GM13977 (cell line): ENCODE measurements at regions not wholly inside any gene's neighbourhood (a gene's known extent, or its start where the extent isn't known, plus 50 kb on each side); places are given as distances from the start of the nearest gene placed in this dataset.

Experiments
- DNase-seq: peaks from one replicate; pipeline ENCODE4 v3.0.0; 2012; ENCODE audit warnings: low spot score
- in situ Hi-C: fragments of 300-500 bp; cut with MboI; formaldehyde crosslinking; loops from one replicate; pipeline ENCODE4 v1.12.0; 2022; ENCODE audit warnings: low sequenced_read_pairs, low pct_unique_long_range_greater_than_20kb, mixed read lengths, inconsistent platforms; ENCODE audit not compliant: unreplicated experiment
- TF ChIP-seq, protein P1 (sequence below): IDR thresholded peaks from 2 replicates; pipeline ENCODE4 v1.5.1; 2012; ENCODE audit warnings: mild to moderate bottlenecking, control low read depth; ENCODE audit not compliant: insufficient read depth; ENCODE audit errors: extremely low read depth, missing control alignments

DNA sequence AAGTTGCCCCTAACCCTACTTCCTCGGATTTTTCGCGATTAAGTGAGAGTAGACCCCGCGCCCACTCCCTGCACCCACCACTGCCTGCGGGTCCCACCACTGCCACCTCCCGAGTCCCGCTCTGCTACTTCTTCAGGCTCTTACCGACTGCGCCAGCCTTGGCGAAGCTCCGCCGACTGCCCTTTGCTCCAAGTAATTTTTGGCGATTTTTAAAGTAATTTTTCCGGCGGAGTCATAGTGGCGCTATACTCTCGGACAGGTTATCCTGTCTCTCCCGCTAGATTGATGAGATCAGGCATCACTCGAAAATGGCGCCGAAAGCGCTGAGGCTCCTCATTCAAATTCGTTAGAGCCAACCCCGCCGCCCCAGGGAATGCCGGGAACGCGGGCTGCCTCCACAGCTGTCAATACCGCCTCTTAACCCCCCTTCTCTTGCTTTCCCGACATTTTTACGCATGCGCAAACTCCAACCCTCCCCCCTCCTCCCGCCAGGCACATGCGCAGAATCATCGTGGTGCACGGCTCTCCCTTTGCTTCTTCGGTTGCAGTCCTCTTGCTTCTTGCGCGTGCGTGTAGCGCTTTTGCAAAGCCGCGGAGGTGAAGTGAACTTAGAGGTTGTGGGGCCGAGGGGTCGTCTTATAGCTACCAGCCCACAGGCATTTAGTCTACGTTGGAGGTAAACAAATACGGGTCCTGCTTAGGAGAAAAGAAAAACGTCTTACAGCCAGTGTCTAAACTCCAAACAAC lies 66.6 kb downstream of the KCNRG start:
- peak; percentile 93 for DNase-seq
- in situ Hi-C loops: loop anchor here (10.0 to 25.0 kb wide), 2 partner anchors 723 to 830 kb away; partner anchors contain the start of gene RNASEH2B
- TF ChIP-seq, protein P1, sequence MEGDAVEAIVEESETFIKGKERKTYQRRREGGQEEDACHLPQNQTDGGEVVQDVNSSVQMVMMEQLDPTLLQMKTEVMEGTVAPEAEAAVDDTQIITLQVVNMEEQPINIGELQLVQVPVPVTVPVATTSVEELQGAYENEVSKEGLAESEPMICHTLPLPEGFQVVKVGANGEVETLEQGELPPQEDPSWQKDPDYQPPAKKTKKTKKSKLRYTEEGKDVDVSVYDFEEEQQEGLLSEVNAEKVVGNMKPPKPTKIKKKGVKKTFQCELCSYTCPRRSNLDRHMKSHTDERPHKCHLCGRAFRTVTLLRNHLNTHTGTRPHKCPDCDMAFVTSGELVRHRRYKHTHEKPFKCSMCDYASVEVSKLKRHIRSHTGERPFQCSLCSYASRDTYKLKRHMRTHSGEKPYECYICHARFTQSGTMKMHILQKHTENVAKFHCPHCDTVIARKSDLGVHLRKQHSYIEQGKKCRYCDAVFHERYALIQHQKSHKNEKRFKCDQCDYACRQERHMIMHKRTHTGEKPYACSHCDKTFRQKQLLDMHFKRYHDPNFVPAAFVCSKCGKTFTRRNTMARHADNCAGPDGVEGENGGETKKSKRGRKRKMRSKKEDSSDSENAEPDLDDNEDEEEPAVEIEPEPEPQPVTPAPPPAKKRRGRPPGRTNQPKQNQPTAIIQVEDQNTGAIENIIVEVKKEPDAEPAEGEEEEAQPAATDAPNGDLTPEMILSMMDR: no peak

DNA sequence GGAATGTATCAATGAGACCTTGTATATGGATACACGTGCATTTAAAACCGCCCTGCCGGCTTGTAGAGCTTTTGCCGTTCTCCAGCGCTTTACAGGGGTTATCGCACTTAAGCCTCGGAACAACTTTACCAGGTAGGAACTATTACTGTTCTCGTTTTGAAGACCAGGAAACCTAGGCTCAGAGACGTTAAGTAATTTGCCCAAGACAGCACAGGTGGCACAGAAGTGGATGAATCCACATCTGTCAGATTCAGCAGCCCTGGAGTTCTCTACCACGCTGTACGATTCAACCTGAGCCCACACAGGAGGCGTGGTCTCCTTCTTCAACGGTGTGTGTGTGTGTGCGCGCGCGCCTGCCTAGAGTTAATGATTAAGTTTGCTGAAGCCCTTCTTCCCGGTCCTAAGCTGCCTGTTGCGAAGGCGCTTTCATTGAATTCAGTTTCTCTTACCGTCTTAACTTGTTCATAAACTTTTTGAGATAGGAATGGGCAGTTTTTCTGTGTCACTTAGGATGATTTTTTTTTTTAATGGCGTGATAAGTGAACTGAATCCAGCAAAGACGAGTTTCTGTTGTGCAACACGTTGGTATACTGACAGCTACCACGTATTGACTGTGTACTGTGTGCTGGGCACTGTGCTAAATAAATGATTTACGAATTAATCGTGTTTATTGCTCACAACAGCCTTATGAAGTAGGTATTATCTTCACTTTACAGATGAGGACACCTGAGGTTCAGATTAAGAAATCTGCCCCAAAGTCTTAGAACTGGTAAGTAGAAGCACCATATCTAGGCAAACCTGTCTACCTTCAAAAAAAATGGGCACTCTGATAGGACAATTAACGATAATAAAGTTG lies 67.4 kb downstream of the KCNRG start:
- DNase-seq: peak; percentile 64
- in situ Hi-C loops: loop anchor here (10.0 to 25.0 kb wide), 2 partner anchors 722 to 830 kb away; partner anchors contain the start of gene RNASEH2B
- TF ChIP-seq, protein P1: no peak

DNA sequence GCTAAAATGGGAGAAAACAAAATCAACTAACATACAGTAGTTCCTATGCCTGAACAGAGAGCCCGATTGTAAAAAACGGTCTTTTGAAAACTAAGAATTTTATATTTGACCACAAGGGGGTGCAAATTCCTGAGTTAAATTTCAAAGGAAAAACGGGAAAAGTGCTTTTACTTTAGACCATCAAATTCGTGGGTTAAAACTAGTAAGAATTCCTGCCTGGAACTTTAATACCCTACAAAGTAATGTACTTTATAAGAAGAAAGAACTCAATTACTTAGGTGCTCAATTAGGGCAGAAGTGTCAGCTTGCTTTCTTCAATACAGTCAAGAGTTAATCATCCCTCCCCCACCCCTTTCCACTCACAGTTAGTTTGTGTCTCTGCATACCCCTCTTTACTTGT lies 69.8 kb downstream of the KCNRG start:
- no peak for DNase-seq
- TF ChIP-seq, protein P1: peak; percentile 42
- in situ Hi-C loops: loop anchor here (10.0 to 25.0 kb wide), 2 partner anchors 720 to 827 kb away; partner anchors contain the start of gene RNASEH2B

DNA sequence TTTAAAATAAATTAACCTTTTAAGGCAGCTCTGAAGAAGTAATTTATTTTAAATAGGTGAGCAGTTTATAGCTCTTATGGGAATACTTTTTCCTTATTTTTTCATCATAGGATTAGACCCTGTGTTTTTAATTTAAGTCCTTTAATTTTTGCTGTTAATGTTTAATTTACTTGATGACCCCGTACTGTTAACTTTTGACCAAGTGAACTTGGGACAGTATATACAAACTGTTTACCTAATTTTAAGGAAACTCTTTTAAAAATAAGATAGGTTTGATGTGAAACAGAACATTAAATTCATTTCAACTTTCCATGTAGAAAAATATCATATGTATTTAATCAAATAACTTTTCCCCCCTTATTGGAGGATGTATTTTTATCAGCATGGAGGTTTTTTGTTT lies 74.4 kb downstream of the KCNRG start:
- in situ Hi-C loops: loop anchor here (10.0 to 25.0 kb wide), 2 partner anchors 715 to 823 kb away; partner anchors contain the start of gene RNASEH2B
- TF ChIP-seq, protein P1: no peak
- no peak for DNase-seq

DNA sequence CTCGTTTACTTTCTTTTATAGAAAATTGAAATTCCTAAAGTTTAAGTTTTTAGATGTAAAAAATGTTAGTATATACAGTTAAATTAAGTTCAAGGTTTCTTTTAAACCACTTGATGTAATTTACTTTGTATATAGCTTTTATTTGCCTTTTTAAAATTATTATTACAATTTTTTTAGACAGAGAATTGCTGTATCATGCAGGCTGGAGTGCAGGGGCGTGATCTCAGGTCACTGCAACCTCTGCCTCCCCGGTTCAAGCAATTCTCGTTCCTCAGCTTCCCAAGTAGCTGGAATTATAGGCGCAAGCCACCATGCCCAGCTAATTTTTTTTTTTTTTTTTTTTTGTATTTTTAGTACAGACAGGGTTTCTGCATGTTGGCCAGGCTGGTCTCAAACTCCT lies 75.0 kb downstream of the KCNRG start:
- in situ Hi-C loops: loop anchor here (25.0 kb wide), 1 partner anchor 822 kb away; the partner anchor contains the start of gene RNASEH2B
- TF ChIP-seq, protein P1: no peak
- DNase-seq: no peak

DNA sequence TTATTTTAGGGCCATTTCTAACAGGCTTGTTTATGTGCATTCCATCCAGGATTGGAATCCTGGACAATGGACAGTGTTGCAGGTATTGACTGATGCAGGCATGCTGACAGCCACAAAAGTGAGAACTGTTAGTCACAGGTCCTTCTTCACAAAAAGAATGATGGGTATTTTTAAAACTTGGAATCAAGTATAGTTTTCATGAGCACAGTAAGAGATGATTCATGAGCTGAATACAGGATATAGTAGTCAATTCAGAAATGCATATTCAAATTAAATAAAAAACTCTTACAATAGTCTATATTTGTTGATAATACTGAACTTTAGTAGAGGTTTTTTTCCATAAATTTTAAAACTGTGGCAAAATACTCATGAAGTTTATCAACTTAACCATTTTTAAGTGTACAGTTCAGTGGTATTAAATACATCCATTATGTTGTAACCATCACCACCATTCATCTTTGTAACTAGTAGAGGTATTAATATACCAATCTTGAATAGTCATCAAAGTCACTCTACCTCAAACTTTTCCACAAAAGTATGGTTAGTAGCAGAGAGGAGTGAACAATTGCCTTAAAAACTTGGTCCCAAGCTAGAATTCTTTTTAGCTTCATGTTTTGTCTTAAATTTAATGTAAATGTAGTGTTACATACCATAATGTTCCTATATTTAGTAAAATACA lies 79.5 kb downstream of the KCNRG start:
- DNase-seq: no peak
- in situ Hi-C loops: loop anchor here (25.0 kb wide), 1 partner anchor 818 kb away; the partner anchor contains the start of gene RNASEH2B
- TF ChIP-seq, protein P1: no peak
